Tibial artery (tissue), 4 donors: ENCODE measurements at regions not wholly inside any gene's neighbourhood (a gene's known extent, or its start where the extent isn't known, plus 50 kb on each side); places are given as distances from the start of the nearest gene placed in this dataset.

Experiments used
- DNase-seq, 2 donors: peaks; one replicate each; pipeline ENCODE4 v3.0.0-alpha.2; 2019
- H3K27ac ChIP-seq, 2 donors: fragments of 200-600 bp; sonication (generic) in 1 of 2; 1 replicate in 1 of 2; 2 replicates in 1 of 2; pipeline ENCODE4 v1.5.1; 2018 to 2019; ENCODE audit warnings: mild to moderate bottlenecking in 1 of 2
- H3K27me3 ChIP-seq, 2 donors: fragments of 200-600 bp; sonication (generic) in 1 of 2; one replicate each; pipeline versions ENCODE4 v1.5.1 to v1.6.0; 2016 to 2019
- H3K36me3 ChIP-seq, 3 donors: fragments of 200-600 bp; sonication (generic) in 2 of 3; one replicate each; pipeline ENCODE4 v1.5.1; 2016 to 2019; ENCODE audit warnings: mild to moderate bottlenecking in 2 of 3
- H3K4me1 ChIP-seq, 4 donors: fragments of 200-600 bp; sonication (generic) in 2 of 4; 1 replicate in 3 of 4; 2 replicates in 1 of 4; pipeline ENCODE4 v1.5.1; 2016 to 2019
- H3K4me3 ChIP-seq, 2 donors: fragments of 200-600 bp; sonication (generic) in 1 of 2; 1 replicate in 1 of 2; 2 replicates in 1 of 2; pipeline ENCODE4 v1.5.1; 2018 to 2019; ENCODE audit warnings: mild to moderate bottlenecking in 2 of 2
- H3K9me3 ChIP-seq, 3 donors: fragments of 200-600 bp; sonication (generic) in 1 of 3; one replicate each; pipeline ENCODE4 v1.5.1; 2016 to 2019
- intact Hi-C: fragments of 100-400 bp; cut with DNase I; formaldehyde crosslinking; loops from one replicate; pipeline ENCODE4 v1.15.0; 2023; ENCODE audit warnings: low total_unique reads
- TF ChIP-seq, protein P1 (sequence below), 2 experiments: fragments of 200-600 bp in 1 of 2; fragments of 450-650 bp in 1 of 2; IDR thresholded peaks; one replicate each; pipeline ENCODE4 v1.5.1; 2017 to 2019; ENCODE audit warnings: antibody characterized with exemption in 2 of 2, mild to moderate bottlenecking in 1 of 2, moderate library complexity in 1 of 2

DNA sequence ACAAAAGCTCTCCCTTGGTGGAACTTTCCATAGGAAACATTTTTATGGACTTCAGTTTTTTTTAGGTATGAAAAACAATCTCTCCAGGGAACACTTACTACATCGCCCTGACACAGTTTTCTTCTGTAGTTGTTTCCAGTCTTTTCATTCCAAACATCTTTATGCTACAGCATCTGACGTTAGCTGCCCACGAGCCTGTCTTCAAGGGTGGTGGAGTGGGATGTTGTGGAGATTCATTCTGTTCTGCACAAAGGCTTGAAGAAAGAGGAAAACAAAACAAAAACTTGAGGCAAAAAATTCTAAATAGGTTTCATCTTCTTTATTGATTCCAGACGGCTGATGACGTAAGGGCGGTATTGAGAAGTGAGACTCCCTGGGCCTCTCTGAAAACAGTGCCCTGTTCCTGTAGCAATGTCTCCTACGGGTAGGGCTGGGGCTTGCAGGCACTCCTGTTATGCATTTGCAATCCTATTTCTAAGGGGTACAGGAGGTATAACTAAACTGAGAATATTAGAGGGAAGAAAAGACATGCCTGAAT lies 375.0 kb downstream of the RNF144A start:
- TF ChIP-seq, protein P1, sequence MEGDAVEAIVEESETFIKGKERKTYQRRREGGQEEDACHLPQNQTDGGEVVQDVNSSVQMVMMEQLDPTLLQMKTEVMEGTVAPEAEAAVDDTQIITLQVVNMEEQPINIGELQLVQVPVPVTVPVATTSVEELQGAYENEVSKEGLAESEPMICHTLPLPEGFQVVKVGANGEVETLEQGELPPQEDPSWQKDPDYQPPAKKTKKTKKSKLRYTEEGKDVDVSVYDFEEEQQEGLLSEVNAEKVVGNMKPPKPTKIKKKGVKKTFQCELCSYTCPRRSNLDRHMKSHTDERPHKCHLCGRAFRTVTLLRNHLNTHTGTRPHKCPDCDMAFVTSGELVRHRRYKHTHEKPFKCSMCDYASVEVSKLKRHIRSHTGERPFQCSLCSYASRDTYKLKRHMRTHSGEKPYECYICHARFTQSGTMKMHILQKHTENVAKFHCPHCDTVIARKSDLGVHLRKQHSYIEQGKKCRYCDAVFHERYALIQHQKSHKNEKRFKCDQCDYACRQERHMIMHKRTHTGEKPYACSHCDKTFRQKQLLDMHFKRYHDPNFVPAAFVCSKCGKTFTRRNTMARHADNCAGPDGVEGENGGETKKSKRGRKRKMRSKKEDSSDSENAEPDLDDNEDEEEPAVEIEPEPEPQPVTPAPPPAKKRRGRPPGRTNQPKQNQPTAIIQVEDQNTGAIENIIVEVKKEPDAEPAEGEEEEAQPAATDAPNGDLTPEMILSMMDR (IDR thresholded peaks at IDR 0.05) = no peak
- H3K4me1 ChIP-seq = no peaks in the 10 kb centered on the region
- DNase-seq = no peak
- no peak overlapping the region for H3K27ac ChIP-seq
- no peaks in the 10 kb centered on the region for H3K36me3 ChIP-seq
- no peaks in the 10 kb centered on the region for H3K27me3 ChIP-seq
- no peak overlapping the region for H3K4me3 ChIP-seq
- H3K9me3 ChIP-seq = no peaks in the 10 kb centered on the region
- intact Hi-C loops = no loop called here

DNA sequence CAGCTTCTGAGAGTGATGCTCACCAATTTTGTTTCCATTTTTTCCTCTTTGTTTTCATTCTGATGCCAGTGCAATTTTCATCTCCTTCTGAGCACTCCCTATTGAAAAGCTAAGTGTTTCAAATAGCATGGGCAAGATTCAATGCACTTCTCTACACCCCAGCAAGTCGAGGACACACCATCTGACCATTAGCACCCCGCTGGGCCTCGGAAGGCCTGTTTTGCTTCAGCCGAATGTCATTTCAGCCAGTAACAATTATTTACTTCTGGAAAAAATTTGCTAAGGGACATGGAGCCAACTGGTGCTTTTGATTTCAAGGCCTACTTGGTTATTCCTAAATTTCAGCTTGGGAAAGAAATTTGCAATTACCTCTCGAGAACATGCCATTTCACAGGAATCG lies 392.4 kb downstream of the RNF144A start:
- Histone ChIP-seq H3K36me3 (no peaks in the 10 kb centered on the region), H3K4me3 (no peak overlapping the region), H3K27ac (no peak overlapping the region), H3K9me3 (no peaks in the 10 kb centered on the region), H3K27me3 (no peaks in the 10 kb centered on the region), H3K4me1 (peaks cover 0 to 20% (median 0%) of the 10 kb centered on the region in 4 donors)
- TF ChIP-seq, protein P1 (IDR thresholded peaks at IDR 0.05) = no peak
- intact Hi-C loops = no loop called here
- DNase-seq = no peak

DNA sequence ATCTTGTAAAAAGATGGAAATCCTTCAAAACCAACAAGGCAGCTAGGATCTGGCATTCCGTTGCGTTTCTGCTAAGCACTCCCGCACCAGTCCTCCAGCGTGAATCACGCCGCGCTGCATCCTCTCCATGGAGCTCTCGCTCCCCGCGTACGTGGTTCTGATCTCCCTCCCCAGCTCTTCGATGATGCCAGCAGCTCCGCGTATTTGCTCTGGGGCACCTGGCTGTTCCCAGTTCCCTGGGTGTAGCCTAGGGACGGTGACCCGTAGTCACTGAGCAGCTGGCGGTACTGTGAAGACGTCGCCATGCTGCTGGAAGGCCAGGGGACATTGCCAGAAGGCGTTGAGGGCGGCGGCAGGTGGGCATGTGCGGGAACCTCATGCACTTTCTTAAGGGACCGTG lies 407.5 kb downstream of the RNF144A start:
- Histone ChIP-seq H3K4me3 (no peak overlapping the region), H3K4me1 (no peaks in the 10 kb centered on the region), H3K27me3 (peaks cover 0 to 2% of the 10 kb centered on the region in 2 donors), H3K9me3 (no peaks in the 10 kb centered on the region), H3K27ac (no peak overlapping the region), H3K36me3 (no peaks in the 10 kb centered on the region)
- no peak for DNase-seq
- intact Hi-C loops = no loop called here
- TF ChIP-seq, protein P1 (IDR thresholded peaks at IDR 0.05) = no peak

DNA sequence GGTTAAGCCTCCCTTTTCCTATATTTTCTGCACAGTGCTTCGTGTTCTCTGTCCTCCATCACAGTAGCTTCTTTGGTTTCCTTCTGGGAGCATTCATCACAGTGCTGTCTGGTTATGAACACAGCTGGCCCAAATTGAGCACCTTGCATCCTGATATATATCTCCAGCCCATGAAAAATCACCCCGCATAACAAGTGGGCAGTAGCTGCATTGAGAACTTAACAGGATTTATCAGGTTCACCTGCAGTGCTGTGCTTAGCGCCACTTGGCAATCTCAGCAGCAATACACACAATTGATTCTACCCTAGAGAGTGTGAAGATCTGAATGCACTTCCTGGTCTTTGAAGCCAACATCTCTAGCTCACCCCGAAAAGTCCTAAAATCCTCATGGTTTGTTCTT lies 408.0 kb downstream of the RNF144A start:
- Histone ChIP-seq H3K4me1 (no peaks in the 10 kb centered on the region), H3K27ac (no peak overlapping the region), H3K27me3 (peaks cover 0 to 2% of the 10 kb centered on the region in 2 donors), H3K4me3 (no peak overlapping the region), H3K36me3 (no peaks in the 10 kb centered on the region), H3K9me3 (no peaks in the 10 kb centered on the region)
- intact Hi-C loops = no loop called here
- TF ChIP-seq, protein P1 (IDR thresholded peaks at IDR 0.05) = no peak
- no peak for DNase-seq

DNA sequence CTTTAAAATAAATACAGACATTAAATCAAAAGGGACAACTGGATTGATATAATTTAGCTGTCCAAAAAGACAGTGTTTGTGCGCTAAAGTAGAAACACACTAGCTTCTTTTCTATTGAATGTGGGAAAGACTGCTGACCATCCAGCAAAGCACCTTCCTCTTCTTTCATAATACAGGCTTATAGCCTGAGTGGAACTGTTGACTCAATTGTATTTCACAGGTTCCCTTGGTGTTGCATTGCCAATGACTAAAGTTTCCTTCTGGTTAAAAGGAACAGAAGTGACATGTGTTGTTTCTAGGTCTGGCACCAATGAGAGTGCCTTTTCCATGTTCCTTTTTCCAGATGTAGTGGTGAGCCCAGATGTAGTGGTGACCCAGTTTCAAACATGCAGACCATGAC lies 412.3 kb downstream of the RNF144A start:
- Histone ChIP-seq H3K27me3 (no peaks in the 10 kb centered on the region), H3K4me1 (no peaks in the 10 kb centered on the region), H3K9me3 (no peaks in the 10 kb centered on the region), H3K4me3 (no peak overlapping the region), H3K36me3 (no peaks in the 10 kb centered on the region), H3K27ac (no peak overlapping the region)
- intact Hi-C loops = no loop called here
- TF ChIP-seq, protein P1 (IDR thresholded peaks at IDR 0.05) = no peak
- no peak for DNase-seq
